GM20431 (cell line): ENCODE measurements at regions not wholly inside any gene's neighbourhood (a gene's known extent, or its start where the extent isn't known, plus 50 kb on each side); places are given as distances from the start of the nearest gene placed in this dataset.
"Not testable (repeated sequence)": the region's sequence is repeated elsewhere in the genome, so short reads cannot be mapped to it uniquely, and the experiment has no call there.

ENCODE experiments used
- in situ Hi-C: fragments of 300-500 bp; cut with MseI, MboI; formaldehyde crosslinking; loops from one replicate; pipeline ENCODE4 v1.15.0; 2020; ENCODE audit warnings: low sequenced_read_pairs; ENCODE audit not compliant: unreplicated experiment

- in situ Hi-C loops: not testable (repeated sequence)
These were observed 109.8 kb downstream of the RNASET2 start for GRCh38 chr6:166846446-166847142.

DNA sequence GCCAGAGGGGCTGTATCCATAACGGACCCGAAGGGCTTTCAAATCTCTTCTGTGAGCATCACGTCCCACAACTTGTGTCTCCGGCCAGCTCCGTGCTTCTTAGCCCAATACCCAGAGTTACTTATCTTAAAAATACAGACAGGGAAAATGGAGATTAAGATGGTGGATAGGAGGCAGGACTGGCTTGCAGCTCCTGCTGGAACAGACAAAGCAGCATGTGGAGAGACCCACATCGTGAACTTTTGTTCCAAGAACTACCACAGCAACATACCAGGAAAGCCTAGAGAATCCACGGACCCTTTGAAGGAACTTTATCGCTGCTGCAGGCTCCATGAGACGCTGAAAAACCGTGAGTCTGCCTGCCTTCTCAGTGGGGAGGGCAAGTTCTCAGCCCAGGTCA, 113.7 kb downstream of the RNASET2 start:
- in situ Hi-C loops: no loop called here

GRCh38 chr6:166841216-166841615, 115.1 kb downstream of the RNASET2 start:
- in situ Hi-C loops: no loop called here

GRCh38 chr6:166839569-166839968, 116.8 kb downstream of the RNASET2 start:
- in situ Hi-C loops: no loop called here

DNA sequence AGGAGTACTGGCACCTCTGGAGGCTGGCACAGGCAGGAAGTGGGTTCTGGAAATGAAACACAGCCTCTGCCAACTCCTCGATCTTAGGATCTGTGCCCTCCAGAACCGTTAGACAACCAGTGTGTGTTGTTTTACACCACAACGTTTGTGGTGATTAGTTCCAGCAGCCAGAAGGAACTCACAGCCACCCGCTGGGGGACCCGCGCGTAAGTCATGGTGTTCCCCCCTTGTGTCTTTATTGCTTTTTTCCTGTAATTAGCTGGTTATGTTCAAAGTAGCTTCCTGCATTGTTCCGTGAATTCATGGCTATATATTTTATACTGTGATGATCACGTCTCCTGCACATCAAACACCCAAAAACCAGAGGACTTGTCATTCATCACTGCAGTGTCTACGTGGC, 117.4 kb downstream of the RNASET2 start:
- in situ Hi-C loops: no loop called here

GRCh38 chr6:166836785-166837718, 119.3 kb downstream of the RNASET2 start:
- in situ Hi-C loops: no loop called here

- in situ Hi-C loops: no loop called here
These were observed 122.3 kb downstream of the RNASET2 start for GRCh38 chr6:166834049-166834448.

- in situ Hi-C loops: no loop called here
These were observed 125.4 kb downstream of the RNASET2 start for GRCh38 chr6:166830891-166831363.

DNA sequence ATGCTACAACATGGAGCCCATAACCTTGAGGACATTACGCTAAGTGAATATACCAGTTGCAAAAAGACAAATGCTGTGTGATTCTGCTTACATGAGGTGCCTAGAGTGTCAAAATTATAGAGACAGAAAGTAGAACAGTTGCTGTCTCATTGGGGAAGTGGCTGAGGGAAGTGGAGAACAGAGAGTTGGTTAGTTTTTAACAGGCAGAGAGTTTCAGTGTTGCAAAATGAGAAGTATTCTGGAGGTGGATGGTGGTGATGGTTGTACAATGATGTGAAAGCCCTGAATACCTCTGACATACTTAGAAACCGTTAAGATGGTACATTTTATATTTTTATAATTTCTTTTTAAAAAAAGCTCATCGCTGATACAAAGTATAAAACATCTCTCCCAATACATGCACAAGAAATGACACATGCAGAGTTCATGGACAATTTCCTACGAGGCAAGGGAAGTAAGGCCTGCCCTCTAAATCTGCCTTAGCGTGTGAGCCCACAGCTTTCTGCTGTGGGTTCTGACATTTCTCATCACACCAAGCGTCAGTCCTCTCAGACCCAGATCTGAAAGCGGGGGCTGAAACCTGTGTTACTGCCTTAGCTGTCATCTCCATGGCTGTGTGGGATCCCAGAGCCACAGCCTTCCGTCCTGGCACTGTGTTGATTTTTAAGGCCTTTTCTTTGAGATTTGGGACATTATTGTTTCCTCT, 126.0 kb downstream of the RNASET2 start:
- in situ Hi-C loops: no loop called here

DNA sequence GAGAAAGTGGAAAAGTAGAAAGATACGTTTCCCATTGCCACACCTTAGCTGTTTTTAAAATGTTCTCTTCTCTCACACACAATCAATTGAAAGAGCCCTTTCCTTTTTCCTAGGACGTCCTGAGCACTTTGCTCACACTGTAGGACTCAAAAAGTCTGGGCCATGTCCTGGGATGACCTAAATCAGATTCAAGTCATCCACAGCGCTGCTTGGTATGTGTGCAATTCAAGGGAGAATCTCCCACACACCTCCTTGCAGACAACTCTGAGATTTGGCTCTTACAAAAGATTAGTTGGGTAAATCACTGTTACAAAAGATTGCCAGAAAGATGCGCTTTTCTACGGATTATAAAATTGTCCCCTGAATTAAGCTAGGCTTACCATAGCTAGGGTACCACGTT, 130.1 kb downstream of the RNASET2 start:
- in situ Hi-C loops: no loop called here

DNA sequence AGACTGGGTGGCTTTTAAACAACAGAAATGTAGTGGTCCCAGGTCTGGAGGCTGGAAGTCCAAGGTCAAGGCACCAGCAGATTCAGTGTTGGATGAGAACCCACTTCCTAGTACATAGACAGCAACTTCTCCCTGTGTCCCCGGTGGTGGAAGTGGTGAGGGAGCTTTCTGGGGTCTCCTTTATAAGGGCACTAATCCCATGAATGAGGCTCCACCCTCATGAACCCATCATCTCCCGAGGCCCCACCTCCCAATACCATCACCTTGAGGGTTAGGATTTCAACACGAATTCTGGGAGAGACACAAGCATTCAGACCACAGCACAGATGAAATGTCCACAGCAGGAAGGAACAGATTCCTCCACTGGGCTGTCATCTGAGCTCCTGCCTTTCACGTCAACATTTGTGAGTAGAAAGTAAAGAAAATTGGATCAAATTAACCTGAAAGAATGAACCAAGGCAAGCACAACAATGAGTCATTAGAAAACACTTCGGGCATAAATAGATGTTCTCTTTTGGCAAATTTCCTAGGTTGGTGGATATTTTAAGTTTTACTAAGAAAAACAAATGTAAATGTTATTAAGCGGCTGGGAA, 130.7 kb downstream of the RNASET2 start:
- in situ Hi-C loops: no loop called here

DNA sequence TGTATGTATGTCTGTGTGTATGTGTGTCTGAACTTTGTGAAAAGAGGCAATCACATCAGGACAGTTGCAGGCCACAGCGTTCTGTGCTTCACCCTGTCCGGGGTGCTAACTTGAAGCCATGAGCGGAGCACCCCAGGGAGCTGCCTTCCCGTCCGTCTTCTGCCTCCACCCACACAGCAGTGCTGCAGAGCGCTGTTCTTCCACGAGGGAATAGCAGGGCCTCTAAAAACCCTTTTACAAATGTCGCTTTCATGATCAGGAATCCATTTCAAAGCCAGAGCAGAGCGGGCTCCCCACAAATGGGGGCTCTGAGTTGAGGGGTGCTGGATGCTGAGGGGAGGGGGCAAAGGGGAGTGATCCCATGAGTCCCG, 131.5 kb downstream of the RNASET2 start:
- in situ Hi-C loops: no loop called here

GRCh38 chr6:166824146-166824879, 132.0 kb downstream of the RNASET2 start:
- in situ Hi-C loops: no loop called here

DNA sequence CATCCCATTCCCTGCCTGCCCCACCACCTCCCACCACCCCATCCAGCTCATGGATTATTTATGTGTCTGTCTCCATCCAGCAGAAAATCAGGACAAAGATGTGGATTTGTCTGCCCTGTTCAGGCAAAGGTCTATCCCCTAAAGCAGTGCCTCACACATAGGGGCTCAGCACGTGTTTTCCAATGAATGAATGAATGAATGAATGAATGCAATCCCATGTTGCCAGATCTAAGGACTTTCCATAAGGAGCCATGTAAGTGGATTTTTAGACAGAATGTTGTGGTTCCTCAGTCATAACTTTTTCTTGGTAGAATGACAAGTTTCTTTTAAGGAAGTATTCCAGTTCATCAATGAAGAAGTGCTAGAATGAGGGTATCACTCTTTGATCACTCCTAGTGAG, 133.7 kb downstream of the RNASET2 start:
- in situ Hi-C loops: no loop called here

- in situ Hi-C loops: no loop called here
These were observed 135.9 kb downstream of the RNASET2 start for GRCh38 chr6:166820483-166820882.

- in situ Hi-C loops: no loop called here
These were observed 136.3 kb downstream of the RNASET2 start for GRCh38 chr6:166820070-166820469.

DNA sequence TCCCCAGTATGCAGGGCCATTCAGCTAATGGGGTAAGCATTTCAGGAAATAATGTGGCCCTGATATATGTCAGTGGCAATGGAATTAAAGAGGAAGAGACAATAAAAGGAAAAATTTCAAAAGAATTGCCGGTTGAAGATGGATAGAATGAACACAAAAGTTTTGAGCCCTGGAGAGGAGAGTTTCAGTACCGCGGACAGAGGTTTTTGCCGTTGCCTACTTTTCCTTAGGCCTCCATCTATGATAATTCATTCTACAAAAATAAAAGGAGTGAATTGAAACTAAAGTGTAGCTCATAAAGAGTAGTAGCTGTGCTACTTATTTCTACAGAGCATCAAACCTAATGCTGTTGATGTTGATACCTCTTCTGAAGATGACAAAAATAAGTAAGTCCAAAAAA, 140.7 kb downstream of the RNASET2 start:
- in situ Hi-C loops: no loop called here

- in situ Hi-C loops: no loop called here
These were observed 142.0 kb downstream of the RNASET2 start for GRCh38 chr6:166814390-166814789.

DNA sequence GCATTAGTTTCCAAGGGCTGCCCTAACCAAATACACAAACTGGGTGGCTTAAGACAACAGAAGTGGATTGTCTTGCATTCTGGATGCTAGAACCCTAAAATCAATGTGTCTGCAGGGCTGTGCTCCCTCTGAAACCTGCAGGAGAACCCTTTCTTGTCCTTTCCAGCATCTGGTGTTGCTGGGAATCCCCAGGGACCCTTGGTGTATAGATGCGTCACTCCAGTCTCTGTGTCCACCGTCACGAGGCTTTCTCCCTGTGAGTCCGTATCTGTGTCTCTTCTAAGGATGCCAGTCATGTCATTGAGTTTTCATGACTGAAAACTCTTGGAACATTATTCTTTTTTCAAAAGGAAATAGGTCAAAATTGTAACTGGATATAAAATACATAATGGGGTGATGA, 142.9 kb downstream of the RNASET2 start:
- in situ Hi-C loops: no loop called here

GRCh38 chr6:166810864-166811263, 145.5 kb downstream of the RNASET2 start:
- in situ Hi-C loops: no loop called here
